HG03432 (cell line): ENCODE measurements at regions not wholly inside any gene's neighbourhood (a gene's known extent, or its start where the extent isn't known, plus 50 kb on each side); places are given as distances from the start of the nearest gene placed in this dataset.
"Not testable (repeated sequence)": the region's sequence is repeated elsewhere in the genome, so short reads cannot be mapped to it uniquely, and the experiment has no call there.

ENCODE experiments used
- ATAC-seq: cut with Tn5 transposase; IDR thresholded peaks from one replicate; pipeline ENCODE4 v1.9.1; 2021; ENCODE audit warnings: mild to moderate bottlenecking, moderate library complexity; ENCODE audit not compliant: unreplicated experiment

- no peak for ATAC-seq
Measured at GRCh38 chr2:190584980-190585661, 50.6 kb upstream of the NEMP2 start.

DNA sequence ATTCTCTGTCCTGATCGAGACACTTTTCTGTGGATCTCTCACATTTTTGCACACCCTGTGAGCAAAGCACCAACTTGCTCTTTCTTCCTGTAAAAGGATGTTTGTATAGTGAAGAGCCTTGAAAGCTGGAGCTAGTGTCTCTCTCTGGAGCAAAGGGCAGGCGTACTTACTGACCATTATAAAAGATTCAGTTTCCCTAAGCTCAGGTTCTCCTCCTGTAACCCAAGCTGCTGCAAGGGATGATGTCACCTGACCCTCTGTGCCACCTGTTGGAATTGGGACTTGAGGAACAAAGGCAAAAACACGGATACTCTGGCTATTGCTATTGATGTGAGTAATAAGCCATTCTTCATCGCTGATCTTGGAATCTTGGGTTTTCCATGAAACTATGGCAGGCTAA lies 52.6 kb upstream of the NEMP2 start:
- ATAC-seq: no peak

- ATAC-seq: peak; percentile 47
Measured at GRCh38 chr2:190589008-190589407, 54.5 kb upstream of the NEMP2 start.

DNA sequence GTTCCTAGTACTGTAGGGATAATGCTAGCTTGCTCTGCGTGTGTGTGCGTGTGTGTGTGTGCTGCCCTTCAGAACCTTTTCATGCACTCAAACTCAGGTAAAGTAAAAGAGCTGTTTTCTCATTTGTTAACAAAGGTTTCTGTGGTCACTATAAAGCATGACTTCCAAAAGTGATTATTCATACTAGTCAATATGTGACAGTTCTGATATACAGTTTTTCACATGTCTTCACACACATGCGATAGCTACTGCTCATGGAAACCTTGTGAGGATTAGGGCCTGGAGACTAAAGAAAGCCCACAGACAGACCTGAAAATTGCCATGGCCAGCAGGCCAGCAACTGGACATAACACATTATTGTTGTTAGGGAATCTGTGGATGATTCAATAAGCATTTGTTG lies 56.9 kb upstream of the NEMP2 start:
- ATAC-seq: no peak

GRCh38 chr2:190592831-190593230 lies 56.1 kb upstream of the NAB1 start:
- no peak for ATAC-seq

DNA sequence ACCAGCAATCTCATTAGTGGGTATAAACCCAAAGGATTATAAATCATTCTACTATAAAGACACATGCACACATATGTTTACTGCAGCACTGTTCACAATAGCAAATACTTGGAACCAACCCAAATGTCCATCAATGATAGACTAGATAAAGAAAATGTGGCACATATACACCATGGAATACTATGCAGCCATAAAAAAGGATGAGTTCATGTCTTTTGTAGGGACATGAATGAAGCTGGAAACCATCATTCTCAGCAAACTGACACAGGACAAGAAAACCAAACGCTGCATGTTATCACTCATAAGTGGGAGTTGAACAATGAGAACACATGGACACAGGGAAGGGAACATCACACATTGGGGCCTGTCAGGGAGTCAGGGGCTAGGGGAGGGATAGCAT lies 53.0 kb upstream of the NAB1 start:
- ATAC-seq: not testable (repeated sequence)

DNA sequence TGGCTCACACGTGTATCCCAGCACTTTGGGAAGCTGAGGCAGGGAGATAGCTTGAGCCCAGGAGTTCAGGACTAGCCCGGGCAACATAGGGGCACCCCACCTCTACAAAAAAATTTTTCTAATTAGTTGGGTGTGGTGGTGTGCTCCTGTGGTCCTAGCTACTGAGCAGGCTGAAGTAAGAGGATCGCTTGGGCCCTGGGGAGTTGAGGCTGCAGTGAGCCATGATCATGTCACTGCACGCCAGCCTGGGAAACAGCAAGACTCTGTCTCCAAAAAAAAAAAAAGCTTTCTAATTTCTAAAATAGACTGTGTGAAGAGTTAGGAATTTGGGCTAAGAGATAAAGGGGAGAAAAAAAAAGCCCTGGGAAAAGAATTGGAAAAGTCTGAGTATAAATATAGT lies 51.9 kb upstream of the NAB1 start:
- no peak for ATAC-seq

DNA sequence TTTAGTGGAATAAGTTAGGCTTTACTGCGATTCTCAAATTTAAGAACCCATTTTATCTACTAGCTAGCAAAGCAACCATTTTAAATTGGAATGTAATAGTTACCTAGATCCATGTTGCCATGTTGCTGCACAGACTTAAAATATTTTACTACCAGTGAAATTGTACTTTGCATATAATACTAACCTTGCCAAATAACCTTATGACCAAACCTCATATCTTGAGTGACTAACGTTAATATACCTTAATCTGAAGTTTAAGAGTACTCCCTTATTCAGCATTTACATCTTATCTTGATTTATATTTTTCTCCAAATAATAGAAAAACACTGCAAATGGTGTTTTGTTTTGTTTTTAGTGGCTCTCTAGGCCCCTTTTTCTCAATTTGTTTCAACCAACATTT lies 50.3 kb upstream of the NAB1 start:
- ATAC-seq: no peak

- no peak for ATAC-seq
Measured at GRCh38 chr2:190599073-190599472, 49.8 kb upstream of the NAB1 start.
